KMS-11 (cell line): ENCODE measurements at regions not wholly inside any gene's neighbourhood (a gene's known extent, or its start where the extent isn't known, plus 50 kb on each side); places are given as distances from the start of the nearest gene placed in this dataset.

Experiments used
- H2AFZ ChIP-seq: fragments of 200-600 bp; sonication (generic); 2 replicates; pipeline ENCODE4 v1.6.1; 2016; ENCODE audit warnings: antibody characterized with exemption, mixed run types, low read depth
- H3K27ac ChIP-seq: fragments of 200-600 bp; sonication (generic); 2 replicates; pipeline ENCODE4 v1.6.1; 2016; ENCODE audit warnings: mild to moderate bottlenecking, mixed run types
- H3K27me3 ChIP-seq: fragments of 200-600 bp; sonication (generic); 2 replicates; pipeline ENCODE4 v1.6.1; 2017; ENCODE audit warnings: mild to moderate bottlenecking, low read depth, mixed run types, moderate library complexity; ENCODE audit not compliant: insufficient read depth
- H3K36me3 ChIP-seq: fragments of 200-600 bp; sonication (generic); 2 replicates; pipeline ENCODE4 v1.6.1; 2017; ENCODE audit warnings: mild to moderate bottlenecking, mixed run types; ENCODE audit not compliant: insufficient read depth
- H3K4me1 ChIP-seq: fragments of 200-600 bp; sonication (generic); 2 replicates; pipeline ENCODE4 v1.6.1; 2016; ENCODE audit warnings: mild to moderate bottlenecking, low read depth, mixed run types; ENCODE audit not compliant: poor library complexity, severe bottlenecking
- H3K4me2 ChIP-seq: fragments of 200-600 bp; sonication (generic); 2 replicates; pipeline ENCODE4 v1.7.0; 2016; ENCODE audit warnings: mild to moderate bottlenecking, mixed run types
- H3K4me3 ChIP-seq: fragments of 200-600 bp; sonication (generic); IDR thresholded peaks from 2 replicates; pipeline ENCODE4 v1.6.1; 2017; ENCODE audit warnings: low read depth, low read length, mixed read lengths; ENCODE audit not compliant: insufficient read depth
- H3K79me2 ChIP-seq: fragments of 200-600 bp; sonication (generic); 2 replicates; pipeline ENCODE4 v1.6.1; 2016; ENCODE audit warnings: low read depth, mixed run types; ENCODE audit not compliant: insufficient read depth
- H3K9ac ChIP-seq: fragments of 200-600 bp; sonication (generic); 2 replicates; pipeline ENCODE4 v1.6.1; 2016; ENCODE audit warnings: mild to moderate bottlenecking, mixed run types
- H4K20me1 ChIP-seq: fragments of 200-600 bp; sonication (generic); 2 replicates; pipeline ENCODE4 v1.6.1; 2016; ENCODE audit warnings: mild to moderate bottlenecking, mixed run types; ENCODE audit not compliant: insufficient read depth
- TF ChIP-seq, protein P1 (sequence below): fragments of 200-600 bp; sonication (generic); conservative IDR thresholded peaks from 2 replicates; pipeline ENCODE4 v1.6.1; 2017; ENCODE audit warnings: low read depth, mild to moderate bottlenecking, antibody characterized with exemption, low read length, moderate library complexity, mixed read lengths

- H3K79me2 ChIP-seq: no peaks in the 10 kb centered on the region
- H3K9ac ChIP-seq: no peak overlapping the region
- no peaks in the 10 kb centered on the region for H3K4me1 ChIP-seq
- H3K27ac ChIP-seq: no peak overlapping the region
- no peaks in the 10 kb centered on the region for H3K36me3 ChIP-seq
- H3K27me3 ChIP-seq: no peaks in the 10 kb centered on the region
- H3K4me3 ChIP-seq: no peak overlapping the region
- no peak overlapping the region for H3K4me2 ChIP-seq
- H2AFZ ChIP-seq: no peak overlapping the region
- TF ChIP-seq, protein P1, sequence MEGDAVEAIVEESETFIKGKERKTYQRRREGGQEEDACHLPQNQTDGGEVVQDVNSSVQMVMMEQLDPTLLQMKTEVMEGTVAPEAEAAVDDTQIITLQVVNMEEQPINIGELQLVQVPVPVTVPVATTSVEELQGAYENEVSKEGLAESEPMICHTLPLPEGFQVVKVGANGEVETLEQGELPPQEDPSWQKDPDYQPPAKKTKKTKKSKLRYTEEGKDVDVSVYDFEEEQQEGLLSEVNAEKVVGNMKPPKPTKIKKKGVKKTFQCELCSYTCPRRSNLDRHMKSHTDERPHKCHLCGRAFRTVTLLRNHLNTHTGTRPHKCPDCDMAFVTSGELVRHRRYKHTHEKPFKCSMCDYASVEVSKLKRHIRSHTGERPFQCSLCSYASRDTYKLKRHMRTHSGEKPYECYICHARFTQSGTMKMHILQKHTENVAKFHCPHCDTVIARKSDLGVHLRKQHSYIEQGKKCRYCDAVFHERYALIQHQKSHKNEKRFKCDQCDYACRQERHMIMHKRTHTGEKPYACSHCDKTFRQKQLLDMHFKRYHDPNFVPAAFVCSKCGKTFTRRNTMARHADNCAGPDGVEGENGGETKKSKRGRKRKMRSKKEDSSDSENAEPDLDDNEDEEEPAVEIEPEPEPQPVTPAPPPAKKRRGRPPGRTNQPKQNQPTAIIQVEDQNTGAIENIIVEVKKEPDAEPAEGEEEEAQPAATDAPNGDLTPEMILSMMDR: no peak
- H4K20me1 ChIP-seq: no peaks in the 10 kb centered on the region
These were observed 926.8 kb downstream of the BCL11B start for GRCh38 chr14:98345161-98345560.

DNA sequence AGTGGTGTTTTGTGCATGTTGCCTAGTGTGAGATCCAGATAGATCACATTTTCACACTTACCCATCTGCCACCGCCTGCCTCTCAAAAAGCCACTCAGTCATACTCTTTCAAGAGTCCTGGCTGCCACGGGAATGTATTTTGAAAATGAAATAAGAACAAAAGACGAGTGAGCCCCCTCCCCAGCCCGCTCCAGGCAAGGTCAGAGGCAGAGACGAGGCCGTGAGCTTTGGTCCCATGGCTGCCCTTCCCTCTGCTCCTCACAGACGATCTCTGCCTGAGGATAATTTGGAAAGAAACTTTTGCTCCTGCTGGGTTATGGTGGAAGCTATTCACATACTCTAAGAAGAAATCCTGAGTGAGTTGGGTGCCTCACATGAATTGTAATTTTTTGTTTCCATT lies 924.3 kb downstream of the BCL11B start:
- no peak overlapping the region for H3K9ac ChIP-seq
- H3K4me1 ChIP-seq: no peaks in the 10 kb centered on the region
- no peaks in the 10 kb centered on the region for H3K36me3 ChIP-seq
- no peaks in the 10 kb centered on the region for H4K20me1 ChIP-seq
- no peak overlapping the region for H2AFZ ChIP-seq
- no peak overlapping the region for H3K27ac ChIP-seq
- H3K4me2 ChIP-seq: no peak overlapping the region
- TF ChIP-seq, protein P1: no peak
- no peak overlapping the region for H3K4me3 ChIP-seq
- H3K79me2 ChIP-seq: no peaks in the 10 kb centered on the region
- H3K27me3 ChIP-seq: no peaks in the 10 kb centered on the region

GRCh38 chr14:98348505-98348904 lies 923.5 kb downstream of the BCL11B start:
- Histone ChIP-seq H3K27me3 (no peaks in the 10 kb centered on the region), H3K4me1 (no peaks in the 10 kb centered on the region), H3K27ac (no peak overlapping the region), H3K9ac (no peak overlapping the region), H3K79me2 (no peaks in the 10 kb centered on the region), H3K4me2 (no peak overlapping the region), H2AFZ (no peak overlapping the region), H3K4me3 (no peak overlapping the region), H3K36me3 (no peaks in the 10 kb centered on the region), H4K20me1 (no peaks in the 10 kb centered on the region)
- TF ChIP-seq, protein P1: no peak

DNA sequence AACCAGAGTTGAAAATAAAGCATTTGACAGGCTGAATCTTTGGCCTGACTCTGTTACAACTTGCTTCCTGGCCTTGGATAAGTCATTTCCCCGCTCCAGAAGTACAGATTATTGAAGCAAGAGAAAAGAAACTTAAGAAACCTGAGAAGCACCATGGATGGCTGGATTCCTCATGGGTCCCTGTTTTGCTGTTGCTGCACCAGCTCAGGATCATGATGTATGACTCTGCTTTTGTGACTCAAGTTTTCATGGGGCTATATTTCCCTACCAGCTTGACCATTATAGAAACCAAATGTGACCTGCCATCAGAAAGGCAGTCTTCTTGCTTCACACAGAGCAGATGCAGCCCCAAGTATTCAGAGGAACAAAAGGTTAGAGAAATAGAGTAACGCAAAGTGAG lies 921.8 kb downstream of the BCL11B start:
- no peaks in the 10 kb centered on the region for H3K79me2 ChIP-seq
- no peaks in the 10 kb centered on the region for H3K27me3 ChIP-seq
- no peak overlapping the region for H2AFZ ChIP-seq
- no peaks in the 10 kb centered on the region for H3K36me3 ChIP-seq
- H3K27ac ChIP-seq: no peak overlapping the region
- H3K4me1 ChIP-seq: no peaks in the 10 kb centered on the region
- no peak overlapping the region for H3K4me3 ChIP-seq
- no peak overlapping the region for H3K4me2 ChIP-seq
- no peak overlapping the region for H3K9ac ChIP-seq
- no peaks in the 10 kb centered on the region for H4K20me1 ChIP-seq
- TF ChIP-seq, protein P1: no peak

GRCh38 chr14:98364961-98365360 lies 907.0 kb downstream of the BCL11B start:
- TF ChIP-seq, protein P1: no peak
- H3K36me3 ChIP-seq: no peaks in the 10 kb centered on the region
- no peak overlapping the region for H3K4me2 ChIP-seq
- no peak overlapping the region for H2AFZ ChIP-seq
- H3K27me3 ChIP-seq: no peaks in the 10 kb centered on the region
- no peaks in the 10 kb centered on the region for H3K79me2 ChIP-seq
- H4K20me1 ChIP-seq: no peaks in the 10 kb centered on the region
- H3K4me1 ChIP-seq: no peaks in the 10 kb centered on the region
- H3K9ac ChIP-seq: no peak overlapping the region
- H3K27ac ChIP-seq: no peak overlapping the region
- no peak overlapping the region for H3K4me3 ChIP-seq
